ENCODE measurements at regions not wholly inside any gene's neighbourhood (a gene's known extent, or its start where the extent isn't known, plus 50 kb on each side); places are given as distances from the start of the nearest gene placed in this dataset.
A peak's percentile ranks its signal among the peaks of the same experiment; 100 is the strongest.

DNA sequence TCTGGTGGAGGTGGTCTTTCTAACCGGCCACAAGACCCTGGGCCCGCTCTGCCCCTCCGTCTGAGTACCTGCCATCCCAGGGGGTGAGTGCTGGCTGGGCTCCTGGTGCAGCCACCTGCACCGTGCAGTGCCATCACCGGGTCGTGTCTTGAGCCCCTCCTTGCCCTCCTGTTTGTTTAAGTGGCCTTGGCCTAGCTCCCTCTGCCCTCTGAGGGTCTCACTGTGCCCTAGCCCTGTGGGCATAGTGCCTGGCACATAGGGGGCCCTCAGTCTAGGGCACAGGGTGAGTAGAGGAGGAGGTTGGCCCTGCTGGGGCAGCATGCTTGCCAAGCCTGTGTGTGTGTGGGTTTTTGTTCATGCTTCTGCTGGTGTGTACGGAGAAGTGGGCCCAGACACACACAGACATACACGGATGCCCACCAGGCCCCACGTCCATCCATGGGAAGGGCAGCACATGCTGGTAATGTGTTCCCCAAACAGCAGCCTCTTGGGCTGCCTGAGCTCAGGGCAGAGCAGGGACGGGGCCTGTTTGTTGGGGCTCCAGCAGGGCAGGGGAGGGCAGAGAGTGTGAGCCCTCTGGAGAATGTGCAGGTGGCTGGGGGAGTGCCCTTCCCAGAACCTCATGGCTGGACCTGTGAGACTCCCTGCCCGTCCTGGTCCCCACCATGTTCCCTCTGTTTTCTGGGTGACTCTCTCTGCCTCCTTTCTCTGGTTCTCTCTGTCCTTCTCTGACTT is 94.6 kb downstream of the GLI2 start:
- no peak for ATAC-seq (ENCODE audit: low read depth)
- DNase-seq (ENCODE audit: low spot score): peak; percentile 29
- Histone ChIP-seq H3K4me3 (ENCODE audit: severe bottlenecking) (no peak overlapping the region), H3K36me3 (ENCODE audit: low read depth) (no peaks in the 10 kb centered on the region), H3K4me1 (ENCODE audit: insufficient read depth, poor library complexity, severe bottlenecking) (no peaks in the 10 kb centered on the region), H3K9me3 (ENCODE audit: severe bottlenecking) (no peaks in the 10 kb centered on the region), H3K27me3 (ENCODE audit: insufficient read depth, poor library complexity, severe bottlenecking) (no peaks in the 10 kb centered on the region), H3K27ac (ENCODE audit: poor library complexity, severe bottlenecking) (no peak overlapping the region)
- TF ChIP-seq, protein P1, sequence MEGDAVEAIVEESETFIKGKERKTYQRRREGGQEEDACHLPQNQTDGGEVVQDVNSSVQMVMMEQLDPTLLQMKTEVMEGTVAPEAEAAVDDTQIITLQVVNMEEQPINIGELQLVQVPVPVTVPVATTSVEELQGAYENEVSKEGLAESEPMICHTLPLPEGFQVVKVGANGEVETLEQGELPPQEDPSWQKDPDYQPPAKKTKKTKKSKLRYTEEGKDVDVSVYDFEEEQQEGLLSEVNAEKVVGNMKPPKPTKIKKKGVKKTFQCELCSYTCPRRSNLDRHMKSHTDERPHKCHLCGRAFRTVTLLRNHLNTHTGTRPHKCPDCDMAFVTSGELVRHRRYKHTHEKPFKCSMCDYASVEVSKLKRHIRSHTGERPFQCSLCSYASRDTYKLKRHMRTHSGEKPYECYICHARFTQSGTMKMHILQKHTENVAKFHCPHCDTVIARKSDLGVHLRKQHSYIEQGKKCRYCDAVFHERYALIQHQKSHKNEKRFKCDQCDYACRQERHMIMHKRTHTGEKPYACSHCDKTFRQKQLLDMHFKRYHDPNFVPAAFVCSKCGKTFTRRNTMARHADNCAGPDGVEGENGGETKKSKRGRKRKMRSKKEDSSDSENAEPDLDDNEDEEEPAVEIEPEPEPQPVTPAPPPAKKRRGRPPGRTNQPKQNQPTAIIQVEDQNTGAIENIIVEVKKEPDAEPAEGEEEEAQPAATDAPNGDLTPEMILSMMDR (IDR thresholded peaks at IDR 0.05; ENCODE audit: poor library complexity, severe bottlenecking): no peak

DNA sequence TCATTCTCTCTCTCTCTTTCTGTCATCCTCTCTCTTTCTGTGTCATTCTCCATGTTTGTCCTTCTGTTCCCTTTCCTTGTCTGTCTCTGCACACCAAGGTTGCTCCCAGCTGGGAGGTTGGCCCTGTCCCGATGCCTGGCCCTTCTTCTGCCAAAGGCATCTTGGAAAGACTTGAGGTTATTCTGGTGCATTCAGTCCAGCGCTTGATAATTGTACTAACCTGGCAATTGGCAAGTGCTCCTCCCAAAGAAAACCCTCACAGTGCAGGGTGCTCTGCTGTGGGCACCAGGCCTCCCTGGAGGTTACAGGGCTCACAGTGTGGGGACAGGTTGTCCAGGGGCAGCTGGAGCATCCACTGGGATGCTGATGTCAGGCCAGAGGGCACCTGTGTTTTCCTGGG is 95.4 kb downstream of the GLI2 start:
- ATAC-seq (ENCODE audit: low read depth) (no peak), DNase-seq (ENCODE audit: low spot score) (peak; percentile 7)
- no peaks in the 10 kb centered on the region for H3K9me3 ChIP-seq (ENCODE audit: severe bottlenecking)
- H3K36me3 ChIP-seq (ENCODE audit: low read depth): no peaks in the 10 kb centered on the region
- H3K4me1 ChIP-seq (ENCODE audit: insufficient read depth, poor library complexity, severe bottlenecking): no peaks in the 10 kb centered on the region
- H3K4me3 ChIP-seq (ENCODE audit: severe bottlenecking): no peak overlapping the region
- TF ChIP-seq, protein P1 (IDR thresholded peaks at IDR 0.05; ENCODE audit: poor library complexity, severe bottlenecking): no peak
- no peaks in the 10 kb centered on the region for H3K27me3 ChIP-seq (ENCODE audit: insufficient read depth, poor library complexity, severe bottlenecking)
- H3K27ac ChIP-seq (ENCODE audit: poor library complexity, severe bottlenecking): no peak overlapping the region

DNA sequence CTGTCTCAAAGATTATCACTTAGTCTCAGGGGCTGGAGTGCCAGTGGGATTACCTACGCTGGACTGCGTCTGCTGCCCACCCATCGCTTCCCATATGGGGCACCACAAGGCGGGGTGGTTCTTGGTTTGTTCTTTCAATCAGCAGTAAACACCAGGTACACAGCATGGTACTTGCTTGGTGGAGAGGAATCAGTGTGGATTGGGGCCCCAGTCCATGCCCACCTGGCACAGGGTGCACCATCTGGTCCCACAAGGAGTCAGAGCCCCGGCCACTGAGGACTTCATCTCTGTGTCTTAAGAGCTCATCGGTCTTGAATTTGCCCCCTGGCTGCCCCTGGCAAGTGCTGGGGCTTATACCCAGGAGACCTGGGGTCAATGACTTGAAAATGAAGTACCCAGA is 96.2 kb downstream of the GLI2 start:
- ATAC-seq (ENCODE audit: low read depth): no peak
- no peak for DNase-seq (ENCODE audit: low spot score)
- no peaks in the 10 kb centered on the region for H3K9me3 ChIP-seq (ENCODE audit: severe bottlenecking)
- H3K4me1 ChIP-seq (ENCODE audit: insufficient read depth, poor library complexity, severe bottlenecking): no peaks in the 10 kb centered on the region
- no peaks in the 10 kb centered on the region for H3K36me3 ChIP-seq (ENCODE audit: low read depth)
- H3K4me3 ChIP-seq (ENCODE audit: severe bottlenecking): no peak overlapping the region
- no peaks in the 10 kb centered on the region for H3K27me3 ChIP-seq (ENCODE audit: insufficient read depth, poor library complexity, severe bottlenecking)
- TF ChIP-seq, protein P1 (IDR thresholded peaks at IDR 0.05; ENCODE audit: poor library complexity, severe bottlenecking): no peak
- H3K27ac ChIP-seq (ENCODE audit: poor library complexity, severe bottlenecking): no peak overlapping the region

DNA sequence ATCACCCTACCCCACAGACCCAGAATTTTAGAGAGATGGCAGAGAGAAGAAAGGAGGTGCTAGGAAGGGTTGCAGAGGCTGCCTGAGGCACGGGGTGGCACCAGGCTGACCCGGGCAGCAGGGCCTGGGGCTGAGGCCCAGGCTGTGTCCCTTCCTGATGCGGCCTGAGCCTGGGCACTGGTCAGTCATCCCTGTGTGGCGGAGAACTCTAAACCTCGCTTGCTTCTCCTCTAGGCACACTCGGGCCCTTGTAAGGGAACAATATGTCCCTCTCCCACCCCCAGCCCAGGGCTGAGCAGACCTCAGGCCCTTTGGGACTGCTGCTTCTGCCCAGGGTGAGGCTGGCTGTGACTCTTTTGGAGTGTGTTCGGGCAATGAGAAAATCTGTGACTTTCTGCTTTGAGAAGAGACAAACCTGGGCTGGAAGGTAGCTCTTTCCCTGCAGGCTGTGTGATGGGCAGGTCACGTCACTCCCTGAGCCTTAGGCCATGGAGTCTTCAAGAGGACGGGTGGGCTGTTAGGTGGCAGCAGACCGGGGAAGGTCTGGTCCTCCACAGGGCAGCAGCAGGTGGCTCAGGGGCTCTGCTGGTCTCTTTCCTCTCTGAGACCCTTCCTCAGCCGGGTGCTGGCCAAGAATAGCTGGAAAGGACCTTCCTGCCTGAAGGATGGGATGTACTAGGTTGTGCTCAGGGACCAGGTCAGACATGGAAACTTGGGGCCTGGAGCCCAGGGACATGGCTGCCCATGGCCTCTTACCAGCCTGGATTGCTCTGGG is 96.8 kb downstream of the GLI2 start:
- TF ChIP-seq, protein P1 (IDR thresholded peaks at IDR 0.05; ENCODE audit: poor library complexity, severe bottlenecking): no peak
- Histone ChIP-seq H3K9me3 (ENCODE audit: severe bottlenecking) (no peaks in the 10 kb centered on the region), H3K36me3 (ENCODE audit: low read depth) (no peaks in the 10 kb centered on the region), H3K4me3 (ENCODE audit: severe bottlenecking) (no peak overlapping the region), H3K27me3 (ENCODE audit: insufficient read depth, poor library complexity, severe bottlenecking) (no peaks in the 10 kb centered on the region), H3K4me1 (ENCODE audit: insufficient read depth, poor library complexity, severe bottlenecking) (no peaks in the 10 kb centered on the region), H3K27ac (ENCODE audit: poor library complexity, severe bottlenecking) (no peak overlapping the region)
- ATAC-seq (ENCODE audit: low read depth) (no peak), DNase-seq (ENCODE audit: low spot score) (peak; percentile 23)

Data from RWPE2 (cell line).